DND-41 (cell line): ENCODE measurements at regions not wholly inside any gene's neighbourhood (a gene's known extent, or its start where the extent isn't known, plus 50 kb on each side); places are given as distances from the start of the nearest gene placed in this dataset.
A peak's percentile ranks its signal among the peaks of the same experiment; 100 is the strongest.

Experiments used
- ATAC-seq: fragments of 200-7000 bp; cut with Tn5 transposase; 3 replicates; pipeline ENCODE4 v1.9.1; 2021; ENCODE audit warnings: low read depth; ENCODE audit not compliant: insufficient read depth
- DNase-seq: peaks from one replicate; pipeline ENCODE4 v3.0.0-alpha.2; 2020
- H2AFZ ChIP-seq: 2 replicates; pipeline ENCODE4 v1.6.0; 2012; ENCODE audit warnings: low read depth, low read length
- H3K27ac ChIP-seq: 2 replicates; pipeline ENCODE4 v1.5.1; 2012; ENCODE audit warnings: low read length, inconsistent platforms
- H3K27me3 ChIP-seq: fragments of 200-600 bp; sonication (generic); 2 replicates; pipeline ENCODE4 v1.6.0; 2012; ENCODE audit warnings: low read length, mild to moderate bottlenecking, inconsistent platforms; ENCODE audit not compliant: insufficient read depth, poor library complexity
- H3K36me3 ChIP-seq: 2 replicates; pipeline ENCODE4 v1.5.1; 2012; ENCODE audit warnings: low read length, inconsistent platforms; ENCODE audit not compliant: insufficient read depth
- H3K4me1 ChIP-seq: 2 replicates; pipeline ENCODE4 v1.5.1; 2012; ENCODE audit warnings: mild to moderate bottlenecking, low read length; ENCODE audit not compliant: insufficient read depth
- H3K4me2 ChIP-seq: 2 replicates; pipeline ENCODE4 v1.6.0; 2012; ENCODE audit warnings: mild to moderate bottlenecking, moderate library complexity, low read length, inconsistent platforms; ENCODE audit not compliant: insufficient read depth
- H3K4me3 ChIP-seq, 2 experiments: fragments of 200-600 bp in 1 of 2; shearing (Covaris generic) in 1 of 2; 2 replicates each; pipeline ENCODE4 v1.5.1; 2012 to 2016; ENCODE audit warnings: inconsistent platforms in 2 of 2, low read length in 2 of 2, mild to moderate bottlenecking in 2 of 2, low read depth in 1 of 2, moderate library complexity in 1 of 2
- H3K79me2 ChIP-seq: 2 replicates; pipeline ENCODE4 v1.6.0; 2012; ENCODE audit warnings: low read length, inconsistent platforms; ENCODE audit not compliant: insufficient read depth
- H3K9ac ChIP-seq: 2 replicates; pipeline ENCODE4 v1.6.0; 2012; ENCODE audit warnings: low read depth, mild to moderate bottlenecking, inconsistent platforms, low read length, moderate library complexity
- H3K9me3 ChIP-seq: 2 replicates; pipeline ENCODE4 v1.5.1; 2012; ENCODE audit warnings: low read length, moderate library complexity, mild to moderate bottlenecking, inconsistent platforms; ENCODE audit not compliant: insufficient read depth, severe bottlenecking
- H4K20me1 ChIP-seq: 2 replicates; pipeline ENCODE4 v1.6.0; 2012; ENCODE audit warnings: low read length; ENCODE audit not compliant: insufficient read depth
- CTCF ChIP-seq: IDR thresholded peaks from 2 replicates; pipeline ENCODE4 v1.5.1; 2012; ENCODE audit warnings: borderline replicate concordance, low read length, moderate library complexity, mild to moderate bottlenecking; ENCODE audit not compliant: poor library complexity, severe bottlenecking; ENCODE audit errors: extremely low read depth
- EZH2 ChIP-seq: IDR thresholded peaks from 3 replicates; pipeline ENCODE4 v1.6.1; 2012; ENCODE audit warnings: borderline replicate concordance, low read depth, mild to moderate bottlenecking, moderate library complexity, low read length, inconsistent platforms; ENCODE audit not compliant: severe bottlenecking

DNA sequence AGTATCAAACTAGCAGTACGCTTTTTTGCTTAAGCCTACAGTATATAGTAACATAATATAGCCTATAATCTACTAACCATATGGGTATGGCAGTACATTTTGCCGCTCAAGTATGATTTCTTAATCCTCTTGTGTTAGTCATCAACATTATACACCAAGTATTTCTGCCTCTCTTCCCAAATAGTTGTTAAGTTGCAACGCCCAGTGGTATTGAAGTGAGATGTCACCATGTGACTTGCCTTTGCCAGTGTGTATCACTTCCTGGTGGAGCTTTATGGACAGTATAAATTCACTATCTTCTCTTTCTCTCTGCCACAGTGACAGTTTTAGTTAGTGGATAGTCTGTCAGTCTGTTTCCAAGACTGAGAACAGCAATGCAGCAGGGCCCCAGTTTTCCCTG is 535.5 kb downstream of the PDHA2 start:
- H2AFZ ChIP-seq = peak overlapping the region; percentile 69
- peaks cover 13% of the 10 kb centered on the region for H3K9me3 ChIP-seq
- H3K79me2 ChIP-seq = no peaks in the 10 kb centered on the region
- no peak overlapping the region for H3K9ac ChIP-seq
- no peaks in the 10 kb centered on the region for H3K4me1 ChIP-seq
- no peak for ATAC-seq
- no peak for DNase-seq
- no peak for TF ChIP-seq EZH2
- no peak for TF ChIP-seq CTCF
- H3K27ac ChIP-seq = no peak overlapping the region
- no peaks in the 10 kb centered on the region for H4K20me1 ChIP-seq
- no peaks in the 10 kb centered on the region for H3K36me3 ChIP-seq
- no peak overlapping the region for H3K4me3 ChIP-seq
- H3K4me2 ChIP-seq = no peak overlapping the region
- no peaks in the 10 kb centered on the region for H3K27me3 ChIP-seq

GRCh38 chr4:96379524-96379923 is 539.6 kb downstream of the PDHA2 start:
- ATAC-seq = no peak
- no peak for DNase-seq
- H3K27me3 ChIP-seq = no peaks in the 10 kb centered on the region
- TF ChIP-seq CTCF (no peak), EZH2 (no peak)
- H3K36me3 ChIP-seq = no peaks in the 10 kb centered on the region
- H3K4me2 ChIP-seq = no peak overlapping the region
- H2AFZ ChIP-seq = no peak overlapping the region
- no peaks in the 10 kb centered on the region for H3K4me1 ChIP-seq
- H3K79me2 ChIP-seq = no peaks in the 10 kb centered on the region
- H3K27ac ChIP-seq = no peak overlapping the region
- H3K4me3 ChIP-seq = no peak overlapping the region
- H3K9ac ChIP-seq = no peak overlapping the region
- H3K9me3 ChIP-seq = peaks cover 7% of the 10 kb centered on the region
- no peaks in the 10 kb centered on the region for H4K20me1 ChIP-seq

DNA sequence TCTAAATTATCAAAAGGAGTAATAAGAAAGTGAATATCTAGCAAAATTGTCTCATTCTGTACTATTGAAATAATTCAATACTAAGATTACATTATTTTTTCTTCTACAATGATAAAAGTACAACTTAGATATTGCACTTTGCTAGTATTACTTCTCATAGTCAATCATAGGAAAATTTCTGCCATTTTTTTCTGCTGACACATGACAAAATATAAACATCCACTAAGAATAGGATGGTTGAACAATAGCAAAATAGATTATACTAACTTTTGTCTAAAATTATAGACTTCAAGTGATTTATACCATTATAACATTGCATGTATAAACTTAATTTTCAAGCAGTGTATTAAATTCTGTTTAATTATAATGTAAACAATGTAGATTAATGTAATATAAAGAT is 540.2 kb downstream of the PDHA2 start:
- no peak overlapping the region for H3K4me2 ChIP-seq
- no peak for ATAC-seq

More for the DNA sequence above, 540.2 kb downstream of the PDHA2 start:
- no peak overlapping the region for H3K27ac ChIP-seq
- H3K79me2 ChIP-seq = no peaks in the 10 kb centered on the region
- peaks cover 7% of the 10 kb centered on the region for H3K9me3 ChIP-seq
- TF ChIP-seq EZH2 = no peak
- no peak for TF ChIP-seq CTCF
- H3K36me3 ChIP-seq = no peaks in the 10 kb centered on the region
- H3K27me3 ChIP-seq = no peaks in the 10 kb centered on the region
- no peak overlapping the region for H3K9ac ChIP-seq
- H4K20me1 ChIP-seq = no peaks in the 10 kb centered on the region
- H3K4me3 ChIP-seq = no peak overlapping the region
- DNase-seq = no peak
- no peaks in the 10 kb centered on the region for H3K4me1 ChIP-seq
- no peak overlapping the region for H2AFZ ChIP-seq
